Osteoblast (primary cell): ENCODE measurements at regions not wholly inside any gene's neighbourhood (a gene's known extent, or its start where the extent isn't known, plus 50 kb on each side); places are given as distances from the start of the nearest gene placed in this dataset.

Source experiments
- DNase-seq: peaks from one replicate; pipeline ENCODE4 v3.0.0; 2011; ENCODE audit warnings: low spot score, mixed read lengths; ENCODE audit not compliant: insufficient read length; ENCODE audit errors: missing footprints
- H2AFZ ChIP-seq: 2 replicates; pipeline ENCODE4 v1.6.0; 2011; ENCODE audit warnings: mild to moderate bottlenecking, low read length
- H3K27ac ChIP-seq: 2 replicates; pipeline ENCODE4 v1.5.1; 2011; ENCODE audit warnings: mild to moderate bottlenecking, low read depth, low read length, moderate library complexity
- H3K27me3 ChIP-seq: 2 replicates; pipeline ENCODE4 v1.6.0; 2012; ENCODE audit warnings: mild to moderate bottlenecking, control low read depth, inconsistent platforms, low read length, moderate library complexity; ENCODE audit not compliant: insufficient read depth
- H3K36me3 ChIP-seq: 2 replicates; pipeline ENCODE4 v1.5.1; 2011; ENCODE audit warnings: mild to moderate bottlenecking, low read length, control low read depth, moderate library complexity; ENCODE audit not compliant: insufficient read depth
- H3K4me1 ChIP-seq: 2 replicates; pipeline ENCODE4 v1.5.1; 2011; ENCODE audit warnings: mild to moderate bottlenecking, low read length, control low read depth, moderate library complexity; ENCODE audit not compliant: insufficient read depth
- H3K4me2 ChIP-seq: 2 replicates; pipeline ENCODE4 v1.6.0; 2011; ENCODE audit warnings: mild to moderate bottlenecking, low read length; ENCODE audit not compliant: insufficient read depth
- H3K4me3 ChIP-seq: fragments of 200-600 bp; sonication (generic); 3 replicates; pipeline ENCODE4 v1.5.1; 2012; ENCODE audit warnings: mild to moderate bottlenecking, low read length, inconsistent platforms; ENCODE audit not compliant: insufficient read depth
- H3K79me2 ChIP-seq: 2 replicates; pipeline ENCODE4 v1.6.0; 2012; ENCODE audit warnings: mild to moderate bottlenecking, low read length, control low read depth, inconsistent platforms; ENCODE audit not compliant: insufficient read depth
- H3K9me3 ChIP-seq: 2 replicates; pipeline ENCODE4 v1.5.1; 2011; ENCODE audit warnings: low read depth, low read length, control low read depth
- H4K20me1 ChIP-seq: 2 replicates; pipeline ENCODE4 v1.6.0; 2012; ENCODE audit warnings: mild to moderate bottlenecking, low read length, control low read depth; ENCODE audit not compliant: insufficient read depth
- TF ChIP-seq, protein P1 (sequence below): IDR thresholded peaks from 2 replicates; pipeline ENCODE4 v1.5.1; 2011; ENCODE audit warnings: mild to moderate bottlenecking, low read depth, low read length, moderate library complexity; ENCODE audit errors: extremely low read depth

DNA sequence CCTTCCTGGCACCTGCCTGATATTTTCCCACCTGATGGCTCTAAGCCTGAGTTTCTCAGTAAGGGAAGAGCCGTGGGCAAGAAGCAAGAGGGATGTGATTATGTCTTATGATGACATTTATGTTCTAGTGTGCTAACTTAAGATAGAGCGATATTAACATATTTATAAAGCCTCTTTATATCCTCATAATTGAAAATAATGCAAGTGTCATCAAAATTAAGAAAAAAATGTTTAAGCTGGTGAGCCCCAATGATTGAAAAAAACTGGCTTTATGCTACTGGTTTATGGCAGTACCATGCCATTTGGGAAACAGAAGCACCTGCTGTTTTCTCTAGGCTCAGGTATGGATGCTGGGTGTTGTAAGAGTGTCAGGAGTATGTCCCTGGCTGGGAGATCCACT, 431.5 kb upstream of the TPM1 start:
- no peaks in the 10 kb centered on the region for H3K27me3 ChIP-seq
- peaks cover 21% of the 10 kb centered on the region for H3K4me1 ChIP-seq
- TF ChIP-seq, protein P1, sequence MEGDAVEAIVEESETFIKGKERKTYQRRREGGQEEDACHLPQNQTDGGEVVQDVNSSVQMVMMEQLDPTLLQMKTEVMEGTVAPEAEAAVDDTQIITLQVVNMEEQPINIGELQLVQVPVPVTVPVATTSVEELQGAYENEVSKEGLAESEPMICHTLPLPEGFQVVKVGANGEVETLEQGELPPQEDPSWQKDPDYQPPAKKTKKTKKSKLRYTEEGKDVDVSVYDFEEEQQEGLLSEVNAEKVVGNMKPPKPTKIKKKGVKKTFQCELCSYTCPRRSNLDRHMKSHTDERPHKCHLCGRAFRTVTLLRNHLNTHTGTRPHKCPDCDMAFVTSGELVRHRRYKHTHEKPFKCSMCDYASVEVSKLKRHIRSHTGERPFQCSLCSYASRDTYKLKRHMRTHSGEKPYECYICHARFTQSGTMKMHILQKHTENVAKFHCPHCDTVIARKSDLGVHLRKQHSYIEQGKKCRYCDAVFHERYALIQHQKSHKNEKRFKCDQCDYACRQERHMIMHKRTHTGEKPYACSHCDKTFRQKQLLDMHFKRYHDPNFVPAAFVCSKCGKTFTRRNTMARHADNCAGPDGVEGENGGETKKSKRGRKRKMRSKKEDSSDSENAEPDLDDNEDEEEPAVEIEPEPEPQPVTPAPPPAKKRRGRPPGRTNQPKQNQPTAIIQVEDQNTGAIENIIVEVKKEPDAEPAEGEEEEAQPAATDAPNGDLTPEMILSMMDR: no peak
- peaks cover 13% of the 10 kb centered on the region for H3K79me2 ChIP-seq
- H3K27ac ChIP-seq: no peak overlapping the region
- H4K20me1 ChIP-seq: no peaks in the 10 kb centered on the region
- H3K36me3 ChIP-seq: no peaks in the 10 kb centered on the region
- no peak for DNase-seq
- no peak overlapping the region for H2AFZ ChIP-seq
- no peak overlapping the region for H3K4me2 ChIP-seq
- H3K9me3 ChIP-seq: no peaks in the 10 kb centered on the region
- no peak overlapping the region for H3K4me3 ChIP-seq

DNA sequence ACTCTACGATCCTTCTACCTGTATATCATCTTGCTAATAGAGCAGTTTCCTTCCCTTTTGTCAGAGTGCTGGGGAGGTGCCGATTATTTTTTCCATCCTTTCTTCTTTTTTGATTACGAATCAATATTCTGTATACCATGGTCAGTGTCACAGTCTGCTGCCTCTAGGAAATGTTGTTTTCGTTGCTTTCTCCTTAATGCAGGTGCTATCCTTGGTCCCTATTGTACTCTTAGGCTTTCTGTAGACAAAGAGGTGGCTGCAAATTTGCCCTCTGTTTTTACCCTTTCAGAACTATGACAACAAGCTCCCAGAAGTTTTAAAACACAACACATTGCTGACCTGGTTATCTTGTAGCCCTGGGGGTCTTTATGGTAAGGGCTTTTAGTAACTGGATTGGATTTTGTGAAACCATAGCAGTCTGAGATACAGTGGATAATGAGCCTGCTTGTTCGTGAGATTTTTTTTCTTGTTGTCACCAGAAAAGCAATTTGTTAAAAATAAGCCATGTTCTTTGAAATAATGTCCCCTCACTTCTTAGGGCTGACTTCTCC, 430.3 kb upstream of the TPM1 start:
- no peaks in the 10 kb centered on the region for H3K9me3 ChIP-seq
- H3K4me2 ChIP-seq: no peak overlapping the region
- peaks cover 13% of the 10 kb centered on the region for H3K79me2 ChIP-seq
- no peak overlapping the region for H3K27ac ChIP-seq
- no peaks in the 10 kb centered on the region for H3K36me3 ChIP-seq
- peaks cover 13% of the 10 kb centered on the region for H3K4me1 ChIP-seq
- no peak overlapping the region for H2AFZ ChIP-seq
- no peak for DNase-seq
- H3K4me3 ChIP-seq: no peak overlapping the region
- H4K20me1 ChIP-seq: no peaks in the 10 kb centered on the region
- H3K27me3 ChIP-seq: no peaks in the 10 kb centered on the region
- TF ChIP-seq, protein P1: no peak

DNA sequence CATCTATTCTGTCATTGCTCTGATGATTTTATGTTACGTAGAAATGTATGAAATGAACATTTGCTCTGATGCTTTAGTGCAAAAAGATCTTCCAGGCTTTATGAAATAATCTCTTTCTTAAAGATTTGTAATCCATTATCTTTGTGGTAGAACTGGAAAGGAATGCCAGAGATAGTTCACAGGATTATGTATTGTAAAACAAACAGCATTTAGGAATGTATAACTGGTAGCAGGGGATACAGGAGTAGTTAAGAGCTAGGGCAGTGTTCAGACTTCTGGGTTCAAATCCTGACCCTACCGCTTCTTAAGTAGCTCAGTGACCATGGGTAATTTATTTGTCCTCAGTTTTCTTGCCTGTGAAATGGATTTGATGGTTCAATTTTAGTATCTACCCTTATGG, 429.8 kb upstream of the TPM1 start:
- Histone ChIP-seq H4K20me1 (no peaks in the 10 kb centered on the region), H3K9me3 (no peaks in the 10 kb centered on the region), H3K4me2 (no peak overlapping the region), H3K36me3 (no peaks in the 10 kb centered on the region), H3K79me2 (peaks cover 13% of the 10 kb centered on the region), H2AFZ (no peak overlapping the region), H3K27me3 (no peaks in the 10 kb centered on the region), H3K4me3 (no peak overlapping the region), H3K27ac (no peak overlapping the region), H3K4me1 (peaks cover 13% of the 10 kb centered on the region)
- no peak for DNase-seq
- TF ChIP-seq, protein P1: no peak

DNA sequence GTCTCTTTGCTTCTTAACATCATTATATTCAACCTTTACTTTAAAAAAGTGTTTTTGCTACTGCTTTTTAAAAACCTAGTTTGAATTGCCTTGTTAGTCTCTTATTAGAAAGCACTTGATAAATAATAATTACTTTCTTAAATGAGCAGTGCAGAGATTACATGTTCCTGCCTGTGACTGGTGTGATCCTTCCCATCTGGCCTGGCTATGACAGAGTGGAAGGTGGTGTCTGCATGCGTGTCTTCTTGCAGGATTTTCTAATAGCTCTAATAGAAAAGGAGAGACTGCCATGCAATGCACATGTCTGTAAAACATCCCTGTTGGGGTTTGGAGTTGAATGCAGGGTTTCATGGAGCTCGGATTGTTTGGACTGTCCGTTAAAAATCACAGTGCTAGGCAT, 425.8 kb upstream of the TPM1 start:
- no peaks in the 10 kb centered on the region for H4K20me1 ChIP-seq
- H3K79me2 ChIP-seq: peaks cover 2% of the 10 kb centered on the region
- no peaks in the 10 kb centered on the region for H3K27me3 ChIP-seq
- no peak overlapping the region for H2AFZ ChIP-seq
- H3K4me2 ChIP-seq: no peak overlapping the region
- H3K9me3 ChIP-seq: no peaks in the 10 kb centered on the region
- H3K4me1 ChIP-seq: peaks cover 25% of the 10 kb centered on the region
- no peaks in the 10 kb centered on the region for H3K36me3 ChIP-seq
- H3K27ac ChIP-seq: no peak overlapping the region
- DNase-seq: no peak
- TF ChIP-seq, protein P1: no peak
- H3K4me3 ChIP-seq: no peak overlapping the region
